ENCODE measurements at regions not wholly inside any gene's neighbourhood (a gene's known extent, or its start where the extent isn't known, plus 50 kb on each side); places are given as distances from the start of the nearest gene placed in this dataset.

DNA sequence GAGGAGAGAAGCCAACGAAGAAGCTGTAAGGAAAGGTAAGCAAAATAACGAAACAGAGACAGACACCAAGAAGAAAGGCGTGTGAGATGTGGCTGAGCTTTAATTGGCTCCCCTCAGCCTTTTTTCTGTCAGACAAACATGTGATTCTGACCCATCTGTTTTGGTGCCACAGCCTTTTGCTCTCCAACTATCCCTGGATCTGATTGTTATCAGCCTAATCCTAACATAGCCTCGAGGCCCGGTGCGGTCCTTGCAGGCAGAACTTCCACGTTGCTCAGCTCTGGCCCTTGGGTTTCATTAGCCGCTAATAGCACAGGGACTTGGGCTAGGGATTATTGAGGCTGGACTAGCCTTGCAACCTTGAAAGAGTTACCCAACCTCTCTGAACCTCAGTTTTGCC lies 57.9 kb upstream of the CACNA2D3 start:
- Histone ChIP-seq H3K9me2 (replicated peaks; ENCODE audit: insufficient read depth, low read length) (no peaks in the 10 kb centered on the region), H3K27ac (ENCODE audit: low read length) (no peak overlapping the region)
- no peak for TF ChIP-seq EZH2 (optimal IDR thresholded peaks at IDR 0.05; ENCODE audit: low read depth, low read length)
- no peak for TF ChIP-seq EZH2phosphoT487 (IDR thresholded peaks at IDR 0.05; ENCODE audit: low read length)
- TF ChIP-seq, protein P1, sequence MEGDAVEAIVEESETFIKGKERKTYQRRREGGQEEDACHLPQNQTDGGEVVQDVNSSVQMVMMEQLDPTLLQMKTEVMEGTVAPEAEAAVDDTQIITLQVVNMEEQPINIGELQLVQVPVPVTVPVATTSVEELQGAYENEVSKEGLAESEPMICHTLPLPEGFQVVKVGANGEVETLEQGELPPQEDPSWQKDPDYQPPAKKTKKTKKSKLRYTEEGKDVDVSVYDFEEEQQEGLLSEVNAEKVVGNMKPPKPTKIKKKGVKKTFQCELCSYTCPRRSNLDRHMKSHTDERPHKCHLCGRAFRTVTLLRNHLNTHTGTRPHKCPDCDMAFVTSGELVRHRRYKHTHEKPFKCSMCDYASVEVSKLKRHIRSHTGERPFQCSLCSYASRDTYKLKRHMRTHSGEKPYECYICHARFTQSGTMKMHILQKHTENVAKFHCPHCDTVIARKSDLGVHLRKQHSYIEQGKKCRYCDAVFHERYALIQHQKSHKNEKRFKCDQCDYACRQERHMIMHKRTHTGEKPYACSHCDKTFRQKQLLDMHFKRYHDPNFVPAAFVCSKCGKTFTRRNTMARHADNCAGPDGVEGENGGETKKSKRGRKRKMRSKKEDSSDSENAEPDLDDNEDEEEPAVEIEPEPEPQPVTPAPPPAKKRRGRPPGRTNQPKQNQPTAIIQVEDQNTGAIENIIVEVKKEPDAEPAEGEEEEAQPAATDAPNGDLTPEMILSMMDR (IDR thresholded peaks at IDR 0.05; ENCODE audit: low read length) = no peak

DNA sequence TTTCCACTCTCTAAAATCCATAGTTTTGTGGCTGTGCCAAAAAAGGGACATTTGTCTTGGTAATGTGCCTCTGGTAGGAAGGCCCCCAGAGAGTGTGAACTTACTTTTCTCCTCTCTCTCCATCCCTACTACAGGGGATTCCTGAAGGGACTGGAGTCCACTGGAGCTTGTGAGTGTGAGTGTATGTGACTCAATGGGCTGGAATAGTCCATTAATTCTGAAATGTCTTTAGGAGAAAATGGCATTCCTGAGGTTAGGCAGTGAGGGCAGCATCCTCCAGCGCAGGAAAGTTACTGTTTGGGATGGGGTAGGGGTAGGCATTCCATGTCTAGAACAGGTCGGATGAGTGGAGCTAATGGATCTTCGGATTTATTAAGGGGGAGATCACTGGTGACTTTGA lies 59.8 kb upstream of the CACNA2D3 start:
- Histone ChIP-seq H3K27me3 (replicated peaks; ENCODE audit: insufficient read depth, low read length) (no peaks in the 10 kb centered on the region), H3K79me2 (ENCODE audit: low read length) (no peaks in the 10 kb centered on the region), H3K36me3 (replicated peaks; ENCODE audit: insufficient read depth, low read length) (no peaks in the 10 kb centered on the region), H3K4me2 (ENCODE audit: low read depth, low read length) (no peak overlapping the region), H3K9ac (ENCODE audit: low read length) (no peak overlapping the region), H2AFZ (ENCODE audit: low read length) (no peak overlapping the region), H3K9me2 (replicated peaks; ENCODE audit: insufficient read depth, low read length) (no peaks in the 10 kb centered on the region), H3K4me3 (ENCODE audit: low read length) (no peak overlapping the region), H3K9me3 (replicated peaks; ENCODE audit: insufficient read depth, low read length) (no peaks in the 10 kb centered on the region), H3K27ac (ENCODE audit: low read length) (no peak overlapping the region), H4K20me1 (ENCODE audit: insufficient read depth, low read length) (no peaks in the 10 kb centered on the region), H3K4me1 (ENCODE audit: low read length) (no peaks in the 10 kb centered on the region), H3F3A (ENCODE audit: insufficient read depth, low read length) (no peaks in the 10 kb centered on the region)
- no peak for DNase-seq
- TF ChIP-seq EZH2 (optimal IDR thresholded peaks at IDR 0.05; ENCODE audit: low read depth, low read length) (no peak), EZH2phosphoT487 (IDR thresholded peaks at IDR 0.05; ENCODE audit: low read length) (no peak)
- TF ChIP-seq, protein P1 (IDR thresholded peaks at IDR 0.05; ENCODE audit: low read length) = no peak

More for the DNA sequence above, 57.9 kb upstream of the CACNA2D3 start:
- no peak for DNase-seq
- no peaks in the 10 kb centered on the region for H3K36me3 ChIP-seq (replicated peaks; ENCODE audit: insufficient read depth, low read length)
- no peak overlapping the region for H2AFZ ChIP-seq (ENCODE audit: low read length)
- H3K9me3 ChIP-seq (replicated peaks; ENCODE audit: insufficient read depth, low read length) = no peaks in the 10 kb centered on the region
- H3K4me2 ChIP-seq (ENCODE audit: low read depth, low read length) = no peak overlapping the region
- no peaks in the 10 kb centered on the region for H3K4me1 ChIP-seq (ENCODE audit: low read length)
- no peaks in the 10 kb centered on the region for H3F3A ChIP-seq (ENCODE audit: insufficient read depth, low read length)
- no peaks in the 10 kb centered on the region for H4K20me1 ChIP-seq (ENCODE audit: insufficient read depth, low read length)
- no peak overlapping the region for H3K9ac ChIP-seq (ENCODE audit: low read length)
- H3K27me3 ChIP-seq (replicated peaks; ENCODE audit: insufficient read depth, low read length) = no peaks in the 10 kb centered on the region
- H3K4me3 ChIP-seq (ENCODE audit: low read length) = no peak overlapping the region
- H3K79me2 ChIP-seq (ENCODE audit: low read length) = no peaks in the 10 kb centered on the region

DNA sequence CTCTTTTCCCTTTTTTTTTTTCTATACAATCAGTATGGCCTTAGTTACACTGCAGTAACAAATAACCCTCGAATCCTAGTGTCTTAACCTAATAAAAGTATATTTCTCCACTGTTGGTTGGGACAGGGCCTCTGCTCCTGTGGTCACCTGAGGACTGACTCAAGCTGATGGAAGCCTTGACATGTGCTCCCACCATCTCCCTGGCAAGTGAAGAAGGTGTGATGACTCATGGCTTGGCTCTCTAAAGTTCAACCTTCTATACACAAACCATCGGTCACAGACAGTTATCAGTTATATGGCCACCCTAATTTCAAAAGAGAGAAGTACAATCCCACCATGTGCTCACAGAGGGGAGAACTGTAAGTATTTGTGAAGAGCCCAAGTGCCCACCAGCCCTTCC lies 65.8 kb upstream of the CACNA2D3 start:
- Histone ChIP-seq H2AFZ (ENCODE audit: low read length) (no peak overlapping the region), H3K9ac (ENCODE audit: low read length) (no peak overlapping the region), H3K36me3 (replicated peaks; ENCODE audit: insufficient read depth, low read length) (no peaks in the 10 kb centered on the region), H3K4me2 (ENCODE audit: low read depth, low read length) (no peak overlapping the region), H3K79me2 (ENCODE audit: low read length) (no peaks in the 10 kb centered on the region), H3F3A (ENCODE audit: insufficient read depth, low read length) (no peaks in the 10 kb centered on the region), H3K4me3 (ENCODE audit: low read length) (no peak overlapping the region), H3K9me3 (replicated peaks; ENCODE audit: insufficient read depth, low read length) (no peaks in the 10 kb centered on the region), H3K27me3 (replicated peaks; ENCODE audit: insufficient read depth, low read length) (no peaks in the 10 kb centered on the region), H3K4me1 (ENCODE audit: low read length) (no peaks in the 10 kb centered on the region), H3K9me2 (replicated peaks; ENCODE audit: insufficient read depth, low read length) (no peaks in the 10 kb centered on the region), H3K27ac (ENCODE audit: low read length) (no peak overlapping the region), H4K20me1 (ENCODE audit: insufficient read depth, low read length) (no peaks in the 10 kb centered on the region)
- TF ChIP-seq, protein P1 (IDR thresholded peaks at IDR 0.05; ENCODE audit: low read length) = no peak
- TF ChIP-seq EZH2 (optimal IDR thresholded peaks at IDR 0.05; ENCODE audit: low read depth, low read length) (no peak), EZH2phosphoT487 (IDR thresholded peaks at IDR 0.05; ENCODE audit: low read length) (no peak)
- no peak for DNase-seq

Data from MM.1S (cell line).